Endothelial cell of umbilical vein (primary cell): ENCODE measurements at regions not wholly inside any gene's neighbourhood (a gene's known extent, or its start where the extent isn't known, plus 50 kb on each side); places are given as distances from the start of the nearest gene placed in this dataset.

Experiments used
- BruUV-seq: library from RNA; stranded (reverse); fragments of 400-500 nt; replicated peaks from 2 replicates; lab custom pipeline; 2021; lab: Mats Ljungman, UMichigan
- CTCF ChIA-PET: fragments of 300-600, 350-600 bp; sonication (Branson Sonifier 250); formaldehyde crosslinking; loops from one replicate; lab custom pipeline; 2021; ENCODE audit warnings: antibody characterized with exemption, inconsistent platforms; lab: Charles Lee
- POLR2A ChIA-PET: fragments of 300-600, 350-600 bp; sonication (Branson Sonifier 250); formaldehyde crosslinking; loops from one replicate; lab custom pipeline; 2021; ENCODE audit warnings: antibody characterized with exemption, inconsistent platforms; lab: Charles Lee
- DNase-seq: peaks from one replicate; pipeline ENCODE4 v3.0.0-alpha.2; 2011; ENCODE audit warnings: low read depth, low spot score
- FAIRE-seq: peaks from 2 replicates; lab custom pipeline; 2011; peaks lifted over from hg19 to GRCh38; lab: Jason Lieb, UNC
- H2AFZ ChIP-seq: 2 replicates; pipeline ENCODE4 v1.6.0; 2012; ENCODE audit warnings: low read depth, low read length, control low read depth, inconsistent platforms
- H3K27ac ChIP-seq: 2 replicates; pipeline ENCODE4 v1.5.1; 2011; ENCODE audit warnings: low read depth, mild to moderate bottlenecking, control low read depth, low read length, moderate library complexity; ENCODE audit not compliant: insufficient read depth
- H3K27me3 ChIP-seq, 2 experiments: 2 replicates each; pipeline versions ENCODE4 v1.6.0 to v1.6.1; 2011; ENCODE audit warnings: low read length in 2 of 2, mixed read lengths in 1 of 2; ENCODE audit not compliant: control insufficient read depth in 2 of 2, insufficient read depth in 2 of 2
- H3K36me3 ChIP-seq, 2 experiments: 2 replicates in 1 of 2; 3 replicates in 1 of 2; pipeline ENCODE4 v1.5.1; 2011; ENCODE audit warnings: low read length in 2 of 2, mild to moderate bottlenecking in 1 of 2, moderate library complexity in 1 of 2; ENCODE audit not compliant: control insufficient read depth in 2 of 2, insufficient read depth in 2 of 2; ENCODE audit errors: extremely low read depth in 1 of 2
- H3K4me1 ChIP-seq: 3 replicates; pipeline ENCODE4 v1.5.1; 2011; ENCODE audit warnings: mild to moderate bottlenecking, low read length; ENCODE audit not compliant: control insufficient read depth, insufficient read depth; ENCODE audit errors: extremely low read depth
- H3K4me2 ChIP-seq: 2 replicates; pipeline ENCODE4 v1.6.1; 2011; ENCODE audit warnings: low read length, control low read depth, mixed read lengths; ENCODE audit not compliant: insufficient read depth
- H3K4me3 ChIP-seq, 3 experiments: fragments of 200-600 bp in 1 of 3; sonication (generic), shearing (Covaris generic) in 1 of 3; replicated peaks in 1 of 3; 2 replicates each; pipeline ENCODE4 v1.5.1; 2011 to 2016; ENCODE audit warnings: control low read depth in 3 of 3, low read length in 3 of 3, mild to moderate bottlenecking in 2 of 3, inconsistent platforms in 1 of 3, low read depth in 1 of 3, moderate library complexity in 1 of 3; ENCODE audit not compliant: insufficient read depth in 1 of 3
- H3K79me2 ChIP-seq: 2 replicates; pipeline ENCODE4 v1.6.0; 2012; ENCODE audit warnings: low read length, inconsistent platforms; ENCODE audit not compliant: control insufficient read depth, insufficient read depth
- H3K9ac ChIP-seq: replicated peaks from 2 replicates; pipeline ENCODE3; 2011; ENCODE audit warnings: low read length, control low read depth; ENCODE audit not compliant: insufficient read depth; ENCODE audit errors: extremely low read depth
- H3K9me1 ChIP-seq: replicated peaks from 3 replicates; pipeline ENCODE4 v1.6.0; 2011; ENCODE audit warnings: mild to moderate bottlenecking, low read length; ENCODE audit not compliant: control insufficient read depth, insufficient read depth; ENCODE audit errors: extremely low read depth
- H3K9me3 ChIP-seq: replicated peaks from 2 replicates; pipeline ENCODE4 v1.5.1; 2012; ENCODE audit warnings: low read length, inconsistent platforms; ENCODE audit not compliant: control insufficient read depth, insufficient read depth
- H4K20me1 ChIP-seq: replicated peaks from 2 replicates; pipeline ENCODE3; 2011; ENCODE audit warnings: mild to moderate bottlenecking, low read length; ENCODE audit not compliant: control insufficient read depth, insufficient read depth; ENCODE audit errors: extremely low read depth
- EZH2 ChIP-seq: IDR thresholded peaks from 2 replicates; pipeline ENCODE4 v1.6.1; 2012; ENCODE audit warnings: borderline replicate concordance, low read depth, mild to moderate bottlenecking, moderate library complexity, low read length, inconsistent platforms; ENCODE audit not compliant: severe bottlenecking
- FOS ChIP-seq: IDR thresholded peaks from 2 replicates; pipeline ENCODE4 v1.6.1; 2011; ENCODE audit warnings: mild to moderate bottlenecking, low read length, moderate library complexity, borderline replicate concordance; ENCODE audit not compliant: insufficient read depth
- GATA2 ChIP-seq: IDR thresholded peaks from 2 replicates; pipeline ENCODE4 v1.7.0; 2011; ENCODE audit warnings: low read depth, mild to moderate bottlenecking, moderate library complexity, mixed read lengths, low read length; ENCODE audit not compliant: insufficient read length, insufficient read depth
- JUN ChIP-seq: IDR thresholded peaks from 2 replicates; pipeline ENCODE4 v1.6.1; 2011; ENCODE audit warnings: borderline replicate concordance, low read depth; ENCODE audit not compliant: insufficient read length, insufficient read depth
- MYC ChIP-seq: IDR thresholded peaks from one replicate; pipeline ENCODE4 v1.6.1; 2011; ENCODE audit warnings: mild to moderate bottlenecking, low read depth, low read length
- POLR2A ChIP-seq: IDR thresholded peaks from 2 replicates; pipeline ENCODE4 v1.6.1; 2012; ENCODE audit warnings: low read depth, mild to moderate bottlenecking, control low read depth, low read length
- POLR2AphosphoS5 ChIP-seq: IDR thresholded peaks from 2 replicates; pipeline ENCODE4 v1.6.1; 2012; ENCODE audit warnings: low read depth, mild to moderate bottlenecking, control low read depth, low read length, moderate library complexity; ENCODE audit not compliant: insufficient read depth
- dilution Hi-C: fragments of 300-500 bp; cut with MboI; formaldehyde crosslinking; loops from one replicate; pipeline ENCODE4 v1.15.0; 2019; ENCODE audit warnings: low sequenced_read_pairs; ENCODE audit not compliant: extremely low pct_ligation_motif_present
- intact Hi-C: fragments of 100-400 bp; cut with micrococcal nuclease; formaldehyde crosslinking; loops from one replicate; pipeline ENCODE4 v1.10.0; 2022
- TF ChIP-seq, protein P1 (sequence below), 2 donors: IDR thresholded peaks; 1 replicate in 1 of 2; 2 replicates in 1 of 2; pipeline ENCODE4 v1.5.1; 2011; ENCODE audit warnings: low read length in 2 of 2, mild to moderate bottlenecking in 2 of 2, moderate library complexity in 2 of 2, control low read depth in 1 of 2, inconsistent platforms in 1 of 2, low read depth in 1 of 2; ENCODE audit not compliant: insufficient read depth in 1 of 2; ENCODE audit errors: extremely low read depth in 1 of 2

DNA sequence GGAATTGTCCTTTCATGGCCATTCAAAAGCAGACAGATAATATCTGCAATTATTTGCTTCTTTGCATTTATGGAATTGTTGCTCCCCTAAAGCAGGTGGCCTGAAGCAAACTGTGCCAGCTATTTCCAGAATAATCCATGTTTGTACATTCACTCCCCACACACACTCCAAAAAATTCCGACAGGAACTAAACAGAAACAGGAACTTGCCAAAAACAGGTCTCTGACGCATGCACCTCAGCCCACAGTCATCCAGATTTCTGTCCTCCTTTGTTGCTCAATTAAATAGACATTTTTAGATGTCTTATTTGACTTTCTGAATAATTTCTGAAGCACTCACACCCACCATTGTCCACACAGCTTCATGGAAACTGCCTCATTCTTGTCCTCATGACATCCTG, 71.5 kb upstream of the EDNRA start:
- no peak for FAIRE-seq
- H3K79me2 ChIP-seq, result no peaks in the 10 kb centered on the region
- ChIA-PET POLR2A (no interaction called here), CTCF (interaction anchor here (1.1 kb wide), 1 partner anchor 10 kb away, joined by 3 read pairs; no protein-coding TSS in a partner anchor)
- H2AFZ ChIP-seq, result no peak overlapping the region
- no peaks in the 10 kb centered on the region for H3K36me3 ChIP-seq
- H3K27ac ChIP-seq, result no peak overlapping the region
- H3K4me2 ChIP-seq, result no peak overlapping the region
- no peaks in the 10 kb centered on the region for H3K9me3 ChIP-seq
- intact Hi-C loops, result no loop called here
- no TSS peak for BruUV-seq
- no peaks in the 10 kb centered on the region for H3K27me3 ChIP-seq
- H3K4me1 ChIP-seq, result no peaks in the 10 kb centered on the region
- no peaks in the 10 kb centered on the region for H4K20me1 ChIP-seq
- TF ChIP-seq FOS, result no peak
- TF ChIP-seq POLR2AphosphoS5, result no peak
- H3K4me3 ChIP-seq, result no peak overlapping the region
- DNase-seq, result no peak
- H3K9ac ChIP-seq, result no peak overlapping the region
- H3K9me1 ChIP-seq, result no peaks in the 10 kb centered on the region
- dilution Hi-C loops, result no loop called here

- dilution Hi-C loops, result no loop called here
- BruUV-seq, result no TSS peak
Measured at GRCh38 chr4:147418226-147418625, 62.7 kb upstream of the EDNRA start.

More at GRCh38 chr4:147418226-147418625, 62.7 kb upstream of the EDNRA start:
- intact Hi-C loops, result no loop called here
- Histone ChIP-seq H3K9me1 (no peaks in the 10 kb centered on the region), H3K9ac (no peak overlapping the region), H3K9me3 (no peaks in the 10 kb centered on the region), H3K27ac (no peak overlapping the region), H2AFZ (no peak overlapping the region), H3K4me1 (no peaks in the 10 kb centered on the region), H3K27me3 (no peaks in the 10 kb centered on the region), H3K4me2 (no peak overlapping the region), H3K79me2 (no peaks in the 10 kb centered on the region), H3K4me3 (no peak overlapping the region), H3K36me3 (no peaks in the 10 kb centered on the region), H4K20me1 (no peaks in the 10 kb centered on the region)
- ChIA-PET CTCF (no interaction called here), POLR2A (no interaction called here)
- DNase-seq (no peak), FAIRE-seq (no peak)
- TF ChIP-seq EZH2, result no peak
- no peak for TF ChIP-seq POLR2AphosphoS5
- no peak for TF ChIP-seq GATA2
- no peak for TF ChIP-seq JUN
- TF ChIP-seq FOS, result no peak
- TF ChIP-seq, protein P1, sequence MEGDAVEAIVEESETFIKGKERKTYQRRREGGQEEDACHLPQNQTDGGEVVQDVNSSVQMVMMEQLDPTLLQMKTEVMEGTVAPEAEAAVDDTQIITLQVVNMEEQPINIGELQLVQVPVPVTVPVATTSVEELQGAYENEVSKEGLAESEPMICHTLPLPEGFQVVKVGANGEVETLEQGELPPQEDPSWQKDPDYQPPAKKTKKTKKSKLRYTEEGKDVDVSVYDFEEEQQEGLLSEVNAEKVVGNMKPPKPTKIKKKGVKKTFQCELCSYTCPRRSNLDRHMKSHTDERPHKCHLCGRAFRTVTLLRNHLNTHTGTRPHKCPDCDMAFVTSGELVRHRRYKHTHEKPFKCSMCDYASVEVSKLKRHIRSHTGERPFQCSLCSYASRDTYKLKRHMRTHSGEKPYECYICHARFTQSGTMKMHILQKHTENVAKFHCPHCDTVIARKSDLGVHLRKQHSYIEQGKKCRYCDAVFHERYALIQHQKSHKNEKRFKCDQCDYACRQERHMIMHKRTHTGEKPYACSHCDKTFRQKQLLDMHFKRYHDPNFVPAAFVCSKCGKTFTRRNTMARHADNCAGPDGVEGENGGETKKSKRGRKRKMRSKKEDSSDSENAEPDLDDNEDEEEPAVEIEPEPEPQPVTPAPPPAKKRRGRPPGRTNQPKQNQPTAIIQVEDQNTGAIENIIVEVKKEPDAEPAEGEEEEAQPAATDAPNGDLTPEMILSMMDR (IDR thresholded peaks at IDR 0.05; ENCODE audit: extremely low read depth in 1 of 2, insufficient read depth in 1 of 2, low read depth in 1 of 2, low read length in 2 of 2), result no peak
- TF ChIP-seq MYC, result no peak
- no peak for TF ChIP-seq POLR2A
